K562 (cell line): ENCODE measurements at regions not wholly inside any gene's neighbourhood (a gene's known extent, or its start where the extent isn't known, plus 50 kb on each side); places are given as distances from the start of the nearest gene placed in this dataset.

Experiments
- ARID3A ChIP-seq: IDR thresholded peaks from 2 replicates; pipeline ENCODE4 v1.6.1; 2012; ENCODE audit warnings: low read depth, low read length, improper control_type of control experiment, borderline replicate concordance
- CHD1 ChIP-seq: fragments of 200-600 bp; sonication (generic); IDR thresholded peaks from one replicate; pipeline ENCODE4 v1.6.1; 2012; ENCODE audit warnings: mild to moderate bottlenecking, moderate library complexity, low read length, inconsistent platforms
- DACH1 ChIP-seq: fragments of 450-650 bp; IDR thresholded peaks from 2 replicates; pipeline ENCODE4 v1.6.1; 2018; ENCODE audit not compliant: partially characterized antibody
- DIDO1 ChIP-seq: fragments of 450-650 bp; IDR thresholded peaks from 2 replicates; pipeline ENCODE4 v1.6.1; 2016; ENCODE audit warnings: low read depth, missing biosample characterization, missing genetic modification characterization
- EP300 ChIP-seq: IDR thresholded peaks from 2 replicates; pipeline ENCODE4 v1.6.1; 2012; ENCODE audit warnings: low read length, improper control_type of control experiment
- GABPB2 ChIP-seq: fragments of 250-450 bp; sonication (Bioruptor Pico); conservative IDR thresholded peaks from 2 replicates; pipeline ENCODE4 v1.5.1; 2021; ENCODE audit warnings: mild to moderate bottlenecking
- GATAD2A ChIP-seq: fragments of 450-650 bp; IDR thresholded peaks from 2 replicates; pipeline ENCODE4 v1.6.1; 2017
- HMG20B ChIP-seq: fragments of 250-450 bp; sonication (Bioruptor Pico); IDR thresholded peaks from 2 replicates; pipeline ENCODE4 v1.5.0; 2021; ENCODE audit warnings: mild to moderate bottlenecking
- HSF4 ChIP-seq: fragments of 250-450 bp; sonication (Bioruptor Pico); IDR thresholded peaks from 2 replicates; pipeline ENCODE4 v2.1.2; 2022; ENCODE audit warnings: mild to moderate bottlenecking, moderate library complexity, borderline replicate concordance
- MTA3 ChIP-seq: fragments of 450-650 bp; formaldehyde crosslinking; IDR thresholded peaks from 2 replicates; pipeline ENCODE4 v1.6.1; 2017; ENCODE audit warnings: mild to moderate bottlenecking, borderline replicate concordance
- MYC ChIP-seq, 2 experiments: fragments of 250-450 bp in 1 of 2; sonication (Bioruptor Pico) in 1 of 2; IDR thresholded peaks; 2 replicates each; pipeline versions ENCODE4 v1.5.1 to v1.6.1; 2012 to 2021; ENCODE audit warnings: low read depth in 2 of 2, borderline replicate concordance in 1 of 2, improper control_type of control experiment in 1 of 2, low read length in 1 of 2, mild to moderate bottlenecking in 1 of 2, moderate library complexity in 1 of 2
- POLR2G ChIP-seq: fragments of 200-400 bp; formaldehyde crosslinking; IDR thresholded peaks from 2 replicates; pipeline ENCODE4 v1.6.1; 2017; ENCODE audit warnings: low read depth, mild to moderate bottlenecking, antibody characterized with exemption, low read length, moderate library complexity
- PREB ChIP-seq: sonication (generic); formaldehyde crosslinking; IDR thresholded peaks from 2 replicates; pipeline ENCODE4 v1.8.1; 2023; ENCODE audit warnings: mild to moderate bottlenecking, missing genetic modification reagents
- SETDB1 ChIP-seq: IDR thresholded peaks from one replicate; pipeline ENCODE4 v1.6.1; 2012; ENCODE audit warnings: low read length, control low read depth, inconsistent platforms
- SIN3B ChIP-seq: fragments of 450-650 bp; IDR thresholded peaks from 2 replicates; pipeline ENCODE4 v1.6.1; 2017; ENCODE audit warnings: low read depth, mild to moderate bottlenecking, moderate library complexity
- SMARCA4 ChIP-seq: fragments of 450-650 bp; IDR thresholded peaks from 2 replicates; pipeline ENCODE4 v1.6.1; 2016
- UBTF ChIP-seq, 2 experiments: IDR thresholded peaks; 2 replicates each; pipeline ENCODE4 v1.6.1; 2012; ENCODE audit warnings: improper control_type of control experiment in 2 of 2, low read depth in 2 of 2, low read length in 2 of 2, borderline replicate concordance in 1 of 2
- ZNF280A ChIP-seq: fragments of 450-650 bp; IDR thresholded peaks from 2 replicates; pipeline ENCODE4 v1.6.1; 2018; ENCODE audit warnings: mild to moderate bottlenecking, low read depth; ENCODE audit not compliant: partially characterized antibody
- ZNF766 ChIP-seq: fragments of 200-800 bp; sonication (Bioruptor generic); conservative IDR thresholded peaks from 2 replicates; pipeline ENCODE4 v1.6.1; 2016; ENCODE audit warnings: missing genetic modification characterization, missing compliant biosample characterization

- TF ChIP-seq ZNF280A: no peak
- TF ChIP-seq SMARCA4: no peak
- no peak for TF ChIP-seq HMG20B (CRISPR knock-in tag)
- no peak for TF ChIP-seq GABPB2 (CRISPR knock-in tag)
- TF ChIP-seq DACH1: no peak
- no peak for TF ChIP-seq SETDB1
- no peak for TF ChIP-seq ARID3A
- no peak for TF ChIP-seq CHD1
- no peak for TF ChIP-seq EP300
- TF ChIP-seq GATAD2A: no peak
- TF ChIP-seq POLR2G: no peak; the same call in 1 of the 2 replicates
- no peak for TF ChIP-seq MTA3
- TF ChIP-seq ZNF766 (CRISPR knock-in tag): no peak
- no peak for TF ChIP-seq PREB
- 0 out of 2 replicates have a peak, but pooled peaks have one; percentile 25 for TF ChIP-seq SIN3B
- TF ChIP-seq MYC (IDR thresholded peaks at IDR 0.05; ENCODE audit: low read depth, low read length): no peak
- no peak for TF ChIP-seq MYC (CRISPR knock-in tag; IDR thresholded peaks at IDR 0.05; ENCODE audit: borderline replicate concordance, low read depth)
- no peak for TF ChIP-seq UBTF (IDR thresholded peaks at IDR 0.05; ENCODE audit: borderline replicate concordance in 1 of 2, low read depth in 2 of 2, low read length in 2 of 2)
- no peak for TF ChIP-seq HSF4 (CRISPR knock-in tag)
- TF ChIP-seq DIDO1 (tag): no peak
These were observed 53.7 kb upstream of the KDM7A start (continued) for GRCh38 chr7:140230516-140230860.
